HepG2 (cell line): ENCODE measurements at regions not wholly inside any gene's neighbourhood (a gene's known extent, or its start where the extent isn't known, plus 50 kb on each side); places are given as distances from the start of the nearest gene placed in this dataset.

Experiments used
- DPF2 ChIP-seq: sonication (generic); formaldehyde crosslinking; IDR thresholded peaks from 2 replicates; pipeline ENCODE4 v1.4.0; 2020; ENCODE audit warnings: mild to moderate bottlenecking, low read depth, missing genetic modification reagents, borderline replicate concordance
- EP300 ChIP-seq, 3 experiments: sonication (generic) in 1 of 3; formaldehyde crosslinking in 1 of 3; IDR thresholded peaks; 2 replicates each; pipeline versions ENCODE4 v1.5.1 to v1.6.1; 2011 to 2020; ENCODE audit warnings: low read depth in 2 of 3, low read length in 2 of 3, borderline replicate concordance in 1 of 3, improper control_type of control experiment in 1 of 3, mild to moderate bottlenecking in 1 of 3, missing genetic modification reagents in 1 of 3, moderate library complexity in 1 of 3
- ESRRA ChIP-seq: sonication (generic); formaldehyde crosslinking; IDR thresholded peaks from 2 replicates; pipeline ENCODE4 v1.5.1; 2020; ENCODE audit warnings: mild to moderate bottlenecking, low read depth, missing genetic modification reagents
- FOXP4 ChIP-seq: sonication (generic); formaldehyde crosslinking; IDR thresholded peaks from 2 replicates; pipeline ENCODE4 v1.4.0; 2020; ENCODE audit warnings: missing genetic modification reagents
- HHEX ChIP-seq: IDR thresholded peaks from 2 replicates; pipeline ENCODE4 v1.6.1; 2016; ENCODE audit warnings: control low read depth
- HNF4G ChIP-seq, 2 experiments: sonication (generic) in 1 of 2; formaldehyde crosslinking in 1 of 2; IDR thresholded peaks; 2 replicates each; pipeline versions ENCODE4 v1.4.0 to v1.6.1; 2011 to 2020; ENCODE audit warnings: borderline replicate concordance in 2 of 2, low read depth in 2 of 2, mild to moderate bottlenecking in 2 of 2, low read length in 1 of 2, missing genetic modification reagents in 1 of 2, moderate library complexity in 1 of 2
- NR2C2 ChIP-seq: sonication (generic); formaldehyde crosslinking; IDR thresholded peaks from 2 replicates; pipeline ENCODE4 v1.4.0; 2020; ENCODE audit warnings: missing genetic modification reagents, mild to moderate bottlenecking, moderate library complexity, borderline replicate concordance
- PITX1 ChIP-seq: sonication (generic); formaldehyde crosslinking; IDR thresholded peaks from 2 replicates; pipeline ENCODE4 v1.5.1; 2020; ENCODE audit warnings: mild to moderate bottlenecking, missing genetic modification reagents
- PPARG ChIP-seq: conservative IDR thresholded peaks from 2 replicates; pipeline ENCODE4 v1.6.1; 2016; ENCODE audit warnings: missing biosample characterization, missing genetic modification reagents
- PTBP1 ChIP-seq: fragments of 200-400 bp; formaldehyde crosslinking; IDR thresholded peaks from 2 replicates; pipeline ENCODE4 v1.6.1; 2018; ENCODE audit warnings: low read length, low read depth; ENCODE audit not compliant: poor library complexity, severe bottlenecking
- SALL1 ChIP-seq: sonication (generic); formaldehyde crosslinking; IDR thresholded peaks from 2 replicates; pipeline ENCODE4 v1.8.0; 2022; ENCODE audit warnings: mild to moderate bottlenecking, missing genetic modification reagents
- TCF7 ChIP-seq: sonication (generic); IDR thresholded peaks from 2 replicates; pipeline ENCODE4 v1.6.1; 2016; ENCODE audit warnings: antibody characterized with exemption, low read depth
- U2AF2 ChIP-seq: fragments of 200-400 bp; formaldehyde crosslinking; IDR thresholded peaks from 2 replicates; pipeline ENCODE4 v1.6.1; 2017; ENCODE audit warnings: low read depth, mild to moderate bottlenecking, low read length
- ZMYM4 ChIP-seq: sonication (generic); formaldehyde crosslinking; IDR thresholded peaks from 2 replicates; pipeline ENCODE4 v1.8.1; 2023; ENCODE audit warnings: mild to moderate bottlenecking, missing genetic modification reagents
- ZNF33B ChIP-seq: sonication (generic); formaldehyde crosslinking; IDR thresholded peaks from 2 replicates; pipeline ENCODE4 v1.5.1; 2020; ENCODE audit warnings: mild to moderate bottlenecking, missing genetic modification reagents
- ZNF512B ChIP-seq: sonication (generic); formaldehyde crosslinking; IDR thresholded peaks from 2 replicates; pipeline ENCODE4 v1.5.1; 2020; ENCODE audit warnings: missing genetic modification reagents, mild to moderate bottlenecking, borderline replicate concordance
- TF ChIP-seq, protein P1 (sequence below), 2 experiments: sonication (generic) in 1 of 2; formaldehyde crosslinking in 1 of 2; IDR thresholded peaks; 2 replicates each; pipeline versions ENCODE4 v1.5.1 to v1.6.1; 2011 to 2020; ENCODE audit warnings: borderline replicate concordance in 1 of 2, low read depth in 1 of 2, low read length in 1 of 2, mild to moderate bottlenecking in 1 of 2, missing genetic modification reagents in 1 of 2, moderate library complexity in 1 of 2
- TF ChIP-seq, protein P2 (sequence below): sonication (generic); formaldehyde crosslinking; IDR thresholded peaks from 2 replicates; pipeline ENCODE4 v1.5.0; 2020; ENCODE audit warnings: mild to moderate bottlenecking, missing genetic modification reagents

DNA sequence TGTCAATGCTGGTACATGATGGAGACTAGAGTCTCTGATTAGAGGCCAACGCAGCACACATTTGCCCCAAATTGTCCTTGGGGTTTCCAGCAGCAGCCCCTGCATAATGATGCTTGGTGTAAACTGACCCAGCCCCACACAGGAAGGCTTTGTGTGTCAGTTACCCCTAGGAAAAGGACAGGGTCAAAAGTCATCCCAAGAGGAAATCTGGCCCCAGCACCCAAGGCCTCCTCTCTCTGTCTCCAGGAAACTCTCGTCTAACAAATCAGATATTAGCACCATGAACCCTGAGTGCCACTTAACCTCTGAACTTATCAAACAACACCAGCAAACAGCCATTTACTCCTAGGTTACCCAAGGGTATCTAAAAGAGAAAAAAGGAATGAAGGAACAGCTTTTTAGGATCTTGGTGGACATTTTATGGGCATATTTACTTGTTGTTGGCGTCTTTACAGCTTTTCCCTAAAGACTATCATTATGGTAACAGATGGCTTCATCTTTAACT is 84.5 kb downstream of the PSMG1 start (continued):
- TF ChIP-seq PITX1 = 0 out of 2 replicates have a peak, but pooled peaks have one; percentile 33
- no peak for TF ChIP-seq U2AF2
- TF ChIP-seq TCF7 = peak; percentile 19; the same call in 1 of the 2 replicates
- TF ChIP-seq, protein P1, sequence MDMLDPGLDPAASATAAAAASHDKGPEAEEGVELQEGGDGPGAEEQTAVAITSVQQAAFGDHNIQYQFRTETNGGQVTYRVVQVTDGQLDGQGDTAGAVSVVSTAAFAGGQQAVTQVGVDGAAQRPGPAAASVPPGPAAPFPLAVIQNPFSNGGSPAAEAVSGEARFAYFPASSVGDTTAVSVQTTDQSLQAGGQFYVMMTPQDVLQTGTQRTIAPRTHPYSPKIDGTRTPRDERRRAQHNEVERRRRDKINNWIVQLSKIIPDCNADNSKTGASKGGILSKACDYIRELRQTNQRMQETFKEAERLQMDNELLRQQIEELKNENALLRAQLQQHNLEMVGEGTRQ (IDR thresholded peaks at IDR 0.05; ENCODE audit: low read depth, low read length) = no peak
- TF ChIP-seq, protein P1 (CRISPR knock-in tag; IDR thresholded peaks at IDR 0.05; ENCODE audit: borderline replicate concordance) = no peak
- TF ChIP-seq SALL1 (CRISPR knock-in tag) = peak; percentile 41; the same call in 1 of the 2 replicates
- peak; percentile 48; the same call in 1 of the 2 replicates for TF ChIP-seq ESRRA (CRISPR knock-in tag)
- no peak for TF ChIP-seq HHEX
- peak; percentile 87 for TF ChIP-seq FOXP4 (CRISPR knock-in tag)
- peak in 1 of 2 experiments; percentile 84; a peak in 2 of 4 replicates for TF ChIP-seq EP300 (IDR thresholded peaks at IDR 0.05; ENCODE audit: low read depth in 2 of 2, low read length in 2 of 2)
- TF ChIP-seq EP300 (CRISPR knock-in tag; IDR thresholded peaks at IDR 0.05; ENCODE audit: borderline replicate concordance) = 0 out of 2 replicates have a peak, but pooled peaks have one; percentile 26
- TF ChIP-seq ZNF33B (CRISPR knock-in tag) = no peak
- TF ChIP-seq ZNF512B = no peak
- TF ChIP-seq, protein P2, sequence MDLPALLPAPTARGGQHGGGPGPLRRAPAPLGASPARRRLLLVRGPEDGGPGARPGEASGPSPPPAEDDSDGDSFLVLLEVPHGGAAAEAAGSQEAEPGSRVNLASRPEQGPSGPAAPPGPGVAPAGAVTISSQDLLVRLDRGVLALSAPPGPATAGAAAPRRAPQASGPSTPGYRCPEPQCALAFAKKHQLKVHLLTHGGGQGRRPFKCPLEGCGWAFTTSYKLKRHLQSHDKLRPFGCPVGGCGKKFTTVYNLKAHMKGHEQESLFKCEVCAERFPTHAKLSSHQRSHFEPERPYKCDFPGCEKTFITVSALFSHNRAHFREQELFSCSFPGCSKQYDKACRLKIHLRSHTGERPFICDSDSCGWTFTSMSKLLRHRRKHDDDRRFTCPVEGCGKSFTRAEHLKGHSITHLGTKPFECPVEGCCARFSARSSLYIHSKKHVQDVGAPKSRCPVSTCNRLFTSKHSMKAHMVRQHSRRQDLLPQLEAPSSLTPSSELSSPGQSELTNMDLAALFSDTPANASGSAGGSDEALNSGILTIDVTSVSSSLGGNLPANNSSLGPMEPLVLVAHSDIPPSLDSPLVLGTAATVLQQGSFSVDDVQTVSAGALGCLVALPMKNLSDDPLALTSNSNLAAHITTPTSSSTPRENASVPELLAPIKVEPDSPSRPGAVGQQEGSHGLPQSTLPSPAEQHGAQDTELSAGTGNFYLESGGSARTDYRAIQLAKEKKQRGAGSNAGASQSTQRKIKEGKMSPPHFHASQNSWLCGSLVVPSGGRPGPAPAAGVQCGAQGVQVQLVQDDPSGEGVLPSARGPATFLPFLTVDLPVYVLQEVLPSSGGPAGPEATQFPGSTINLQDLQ (CRISPR knock-in tag) = peak; percentile 89; the same call in 1 of the 2 replicates
- TF ChIP-seq NR2C2 = peak; percentile 85
- TF ChIP-seq DPF2 (CRISPR knock-in tag) = peak; percentile 38; the same call in 1 of the 2 replicates
- peak; percentile 66; the same call in 1 of the 2 replicates for TF ChIP-seq HNF4G (IDR thresholded peaks at IDR 0.05; ENCODE audit: borderline replicate concordance, low read depth, low read length)
- TF ChIP-seq HNF4G (CRISPR knock-in tag; IDR thresholded peaks at IDR 0.05; ENCODE audit: borderline replicate concordance, low read depth) = no peak
- TF ChIP-seq PTBP1 = no peak
- peak; percentile 71 for TF ChIP-seq PPARG (CRISPR knock-in tag)
- peak; percentile 66 for TF ChIP-seq ZMYM4
